NT2/D1 (cell line): ENCODE measurements at regions not wholly inside any gene's neighbourhood (a gene's known extent, or its start where the extent isn't known, plus 50 kb on each side); places are given as distances from the start of the nearest gene placed in this dataset.

ENCODE experiments used
- SUZ12 ChIP-seq: IDR thresholded peaks from 2 replicates; pipeline ENCODE4 v1.6.1; 2011; ENCODE audit not compliant: insufficient read length, insufficient read depth; ENCODE audit errors: extremely low read depth
- YY1 ChIP-seq: IDR thresholded peaks from 2 replicates; pipeline ENCODE4 v1.6.1; 2011; ENCODE audit not compliant: insufficient read length, insufficient read depth
- ZNF274 ChIP-seq: IDR thresholded peaks from 2 replicates; pipeline ENCODE4 v1.6.1; 2011; ENCODE audit warnings: mild to moderate bottlenecking, low read depth, low read length

DNA sequence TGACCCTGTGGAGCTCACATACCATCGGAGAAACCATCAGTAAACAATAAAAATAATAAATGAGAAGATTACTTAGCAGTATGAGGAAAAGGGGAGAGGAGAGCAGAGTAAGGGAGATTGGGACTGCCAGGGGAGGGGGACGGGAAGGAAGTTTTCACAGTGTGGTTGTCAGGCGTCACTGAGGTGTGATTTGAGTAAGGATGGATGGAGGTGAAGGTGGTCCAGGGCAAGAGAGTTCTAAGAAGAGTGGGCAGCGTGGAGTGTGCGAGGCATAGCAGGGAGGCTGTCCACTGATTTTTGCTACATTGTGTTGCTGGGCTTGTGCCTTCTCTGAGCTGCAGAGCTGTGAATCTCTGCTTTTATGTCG lies 119.1 kb downstream of the HPGD start:
- TF ChIP-seq YY1 (no peak), ZNF274 (no peak), SUZ12 (no peak)
